Esophagus squamous epithelium (tissue), 5 donors: ENCODE measurements at regions not wholly inside any gene's neighbourhood (a gene's known extent, or its start where the extent isn't known, plus 50 kb on each side); places are given as distances from the start of the nearest gene placed in this dataset.
A peak's percentile ranks its signal among the peaks of the same experiment; 100 is the strongest.

Experiments used
- DNase-seq: peaks from one replicate; lab custom pipeline; 2025; lab: John Stamatoyannopoulos, UW
- H3K27ac ChIP-seq, 4 donors: fragments of 200-600 bp; sonication (generic); one replicate each; pipeline ENCODE4 v1.5.1; 2016 to 2019; ENCODE audit warnings: mild to moderate bottlenecking in 1 of 4
- H3K27me3 ChIP-seq, 4 donors: fragments of 200-600 bp; sonication (generic); 1 replicate in 3 of 4; 2 replicates in 1 of 4; pipeline versions ENCODE4 v1.5.1 to v1.6.0; 2017 to 2021; ENCODE audit warnings: antibody characterized with exemption in 1 of 4
- H3K36me3 ChIP-seq, 3 donors: fragments of 200-600 bp; sonication (generic); one replicate each; pipeline ENCODE4 v1.5.1; 2016 to 2019
- H3K4me1 ChIP-seq, 3 donors: fragments of 200-600 bp; sonication (generic); one replicate each; pipeline ENCODE4 v1.5.1; 2017 to 2019
- H3K4me3 ChIP-seq, 4 donors: fragments of 200-600 bp; sonication (generic); 1 replicate in 3 of 4; 2 replicates in 1 of 4; pipeline ENCODE4 v1.5.1; 2016 to 2019; ENCODE audit warnings: mild to moderate bottlenecking in 2 of 4, moderate library complexity in 1 of 4
- H3K9me3 ChIP-seq, 3 donors: fragments of 200-600 bp; sonication (generic); one replicate each; pipeline ENCODE4 v1.5.1; 2016 to 2019
- POLR2A ChIP-seq, 4 donors: fragments of 450-650 bp; IDR thresholded peaks; one replicate each; pipeline ENCODE4 v1.6.1; 2017; ENCODE audit warnings: antibody characterized with exemption in 4 of 4, mild to moderate bottlenecking in 4 of 4, moderate library complexity in 3 of 4
- WGBS, 2 donors: methylation state at CpG; one replicate each; pipeline ENCODE4 v1.1.5; 2018; 5-methylcytosine and 5-hydroxymethylcytosine counted together
- intact Hi-C: fragments of 100-400 bp; cut with DNase I; formaldehyde crosslinking; loops from one replicate; pipeline ENCODE4 v1.15.0; 2022
- TF ChIP-seq, protein P1 (sequence below), 6 experiments: fragments of 450-650 bp in 4 of 6; fragments of 200-600 bp in 2 of 6; sonication (generic) in 2 of 6; IDR thresholded peaks; one replicate each; pipeline ENCODE4 v1.5.1; 2016 to 2019; ENCODE audit warnings: antibody characterized with exemption in 6 of 6, mild to moderate bottlenecking in 4 of 6, moderate library complexity in 4 of 6
- donor health status: DM: yes; HTN: yes; CAD: no.

DNA sequence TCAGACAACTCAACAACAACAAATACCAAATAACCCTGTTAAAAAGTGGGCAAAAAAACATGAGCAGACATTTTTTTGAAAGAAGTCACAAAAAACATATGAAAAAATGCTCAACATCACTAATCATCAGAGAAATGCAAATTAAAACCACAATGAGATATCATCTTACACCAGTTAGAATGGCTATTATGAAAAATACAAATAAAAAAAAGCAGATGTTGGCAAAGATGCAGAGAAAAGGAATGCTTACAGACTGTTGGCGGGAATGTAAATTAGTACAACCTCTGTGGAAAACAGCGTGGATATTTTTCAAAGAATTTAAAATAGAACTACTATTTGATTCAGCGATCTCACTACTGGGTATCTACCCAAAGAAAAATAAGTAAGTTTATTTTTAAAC is 114.0 kb downstream of the SLC38A4 start:
- Histone ChIP-seq H3K9me3 (no peaks in the 10 kb centered on the region), H3K27me3 (no peaks in the 10 kb centered on the region), H3K4me1 (no peaks in the 10 kb centered on the region), H3K27ac (no peak overlapping the region), H3K4me3 (no peak overlapping the region), H3K36me3 (no peaks in the 10 kb centered on the region)
- intact Hi-C loops: no loop called here
- DNase-seq: no peak
- TF ChIP-seq, protein P1, sequence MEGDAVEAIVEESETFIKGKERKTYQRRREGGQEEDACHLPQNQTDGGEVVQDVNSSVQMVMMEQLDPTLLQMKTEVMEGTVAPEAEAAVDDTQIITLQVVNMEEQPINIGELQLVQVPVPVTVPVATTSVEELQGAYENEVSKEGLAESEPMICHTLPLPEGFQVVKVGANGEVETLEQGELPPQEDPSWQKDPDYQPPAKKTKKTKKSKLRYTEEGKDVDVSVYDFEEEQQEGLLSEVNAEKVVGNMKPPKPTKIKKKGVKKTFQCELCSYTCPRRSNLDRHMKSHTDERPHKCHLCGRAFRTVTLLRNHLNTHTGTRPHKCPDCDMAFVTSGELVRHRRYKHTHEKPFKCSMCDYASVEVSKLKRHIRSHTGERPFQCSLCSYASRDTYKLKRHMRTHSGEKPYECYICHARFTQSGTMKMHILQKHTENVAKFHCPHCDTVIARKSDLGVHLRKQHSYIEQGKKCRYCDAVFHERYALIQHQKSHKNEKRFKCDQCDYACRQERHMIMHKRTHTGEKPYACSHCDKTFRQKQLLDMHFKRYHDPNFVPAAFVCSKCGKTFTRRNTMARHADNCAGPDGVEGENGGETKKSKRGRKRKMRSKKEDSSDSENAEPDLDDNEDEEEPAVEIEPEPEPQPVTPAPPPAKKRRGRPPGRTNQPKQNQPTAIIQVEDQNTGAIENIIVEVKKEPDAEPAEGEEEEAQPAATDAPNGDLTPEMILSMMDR (IDR thresholded peaks at IDR 0.05): no peak
- no peak for TF ChIP-seq POLR2A (IDR thresholded peaks at IDR 0.05)
- 60 to 72% methylated on average over 3 of the region's 3 CpGs for WGBS, 2 donors

DNA sequence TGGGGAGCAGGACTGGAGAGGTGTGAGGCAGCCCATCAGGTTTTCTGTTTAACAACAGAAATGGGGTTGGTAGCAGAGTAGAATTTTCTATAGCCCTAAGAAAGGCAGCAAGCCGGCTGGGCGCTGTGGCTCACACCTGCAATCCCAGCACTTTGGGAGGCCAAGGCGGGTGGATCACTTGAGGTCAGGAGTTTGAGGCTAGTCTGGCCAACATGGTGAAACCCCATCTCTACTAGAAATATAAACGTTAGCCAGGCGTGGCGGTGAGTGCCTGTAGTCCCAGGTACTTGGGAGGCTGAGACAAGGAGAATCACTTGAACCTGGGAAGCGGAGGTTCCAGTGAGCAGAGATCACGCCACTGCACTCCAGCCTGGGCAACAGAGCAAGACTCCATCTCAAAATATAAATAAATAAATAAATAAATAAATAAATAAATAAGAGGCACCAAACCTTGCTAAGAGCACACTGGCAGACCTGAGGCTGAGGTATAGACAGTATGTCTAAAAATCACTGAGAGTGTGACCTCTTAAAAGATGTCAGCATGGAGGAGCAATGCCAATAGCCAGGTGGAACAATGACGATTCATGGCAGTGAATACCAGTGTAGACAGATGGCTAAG is 115.6 kb downstream of the SLC38A4 start:
- Histone ChIP-seq H3K36me3 (no peaks in the 10 kb centered on the region), H3K4me1 (no peaks in the 10 kb centered on the region), H3K27ac (no peak overlapping the region), H3K4me3 (no peak overlapping the region), H3K9me3 (no peaks in the 10 kb centered on the region), H3K27me3 (no peaks in the 10 kb centered on the region)
- intact Hi-C loops: no loop called here
- no peak for DNase-seq
- no peak for TF ChIP-seq POLR2A (IDR thresholded peaks at IDR 0.05)
- TF ChIP-seq, protein P1 (IDR thresholded peaks at IDR 0.05): no peak
- WGBS, 2 donors: 89 to 91% methylated on average over 5 to 9 of the region's 9 CpGs

DNA sequence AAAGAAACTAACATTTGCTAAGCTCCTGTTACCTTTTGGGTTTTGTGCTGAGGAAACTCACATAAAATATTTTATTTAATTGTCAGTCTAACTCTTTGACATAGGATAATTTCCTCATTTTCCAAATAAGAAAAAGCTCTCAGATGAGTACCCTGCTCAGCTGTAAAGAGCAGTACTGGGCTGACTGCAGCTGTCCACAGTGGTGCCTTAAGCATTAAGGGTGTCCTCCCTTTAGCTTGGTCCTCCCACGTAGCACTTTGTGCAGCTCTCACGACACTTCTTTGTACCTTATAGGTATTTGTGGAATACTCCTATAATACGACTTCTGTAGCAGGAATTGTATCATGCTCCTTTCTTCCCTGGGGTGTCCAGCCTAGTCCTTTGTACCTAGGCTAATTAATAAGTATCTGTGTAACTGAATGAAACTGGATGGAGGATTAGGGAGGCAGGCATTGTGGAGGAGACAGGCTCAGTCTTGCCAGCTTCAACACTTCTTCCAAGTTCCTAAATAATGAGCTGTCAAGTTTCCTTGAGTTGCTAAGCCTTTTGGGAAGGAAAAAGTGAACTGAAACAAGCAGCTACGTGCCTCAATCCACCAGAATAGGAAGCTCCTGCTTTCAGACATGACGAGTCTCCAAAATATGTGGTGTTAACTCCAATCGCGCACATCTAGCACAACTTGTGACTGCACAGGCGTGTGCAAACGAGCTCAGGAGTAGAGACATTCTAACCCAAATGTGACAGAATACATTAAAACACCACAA is 123.0 kb downstream of the SLC38A4 start:
- peak overlapping the region; percentile 61 to 68 (median 65) for H3K27ac ChIP-seq
- 33 to 35% methylated on average over 9 of the region's 9 CpGs for WGBS, 2 donors
- TF ChIP-seq POLR2A (IDR thresholded peaks at IDR 0.05): no peak
- TF ChIP-seq, protein P1 (IDR thresholded peaks at IDR 0.05): no peak
- H3K4me1 ChIP-seq: peaks cover 3 to 34% (median 8%) of the 10 kb centered on the region in 3 donors
- peaks cover 0 to 4% (median 0%) of the 10 kb centered on the region in 3 donors for H3K9me3 ChIP-seq
- H3K4me3 ChIP-seq: no peak overlapping the region
- intact Hi-C loops: no loop called here
- no peak for DNase-seq
- H3K36me3 ChIP-seq: no peaks in the 10 kb centered on the region
- no peaks in the 10 kb centered on the region for H3K27me3 ChIP-seq

DNA sequence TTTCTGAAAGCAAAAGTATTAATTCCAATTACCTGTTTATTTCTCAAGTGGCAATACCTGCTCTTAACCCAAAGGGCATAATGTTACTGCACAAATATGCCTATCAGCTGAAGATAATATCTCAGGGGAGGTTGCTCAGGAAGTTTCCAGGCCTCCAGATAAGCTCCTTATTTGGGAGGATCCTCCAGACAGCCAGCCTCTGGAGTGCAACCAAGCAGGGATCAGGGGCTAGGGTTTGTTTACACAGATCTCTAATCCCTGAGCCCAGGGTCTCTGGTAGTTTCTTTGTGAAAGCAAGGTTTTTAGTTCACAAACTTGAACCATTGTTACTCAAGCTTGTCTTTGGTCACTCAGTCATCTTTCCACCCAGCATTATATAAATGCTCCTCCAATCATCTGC is 124.4 kb downstream of the SLC38A4 start:
- H3K9me3 ChIP-seq: peaks cover 0 to 8% (median 0%) of the 10 kb centered on the region in 3 donors
- no peak for DNase-seq
- no peaks in the 10 kb centered on the region for H3K27me3 ChIP-seq
- H3K4me3 ChIP-seq: no peak overlapping the region
- H3K27ac ChIP-seq: no peak overlapping the region
- TF ChIP-seq POLR2A (IDR thresholded peaks at IDR 0.05): no peak
- TF ChIP-seq, protein P1 (IDR thresholded peaks at IDR 0.05): no peak
- H3K36me3 ChIP-seq: no peaks in the 10 kb centered on the region
- H3K4me1 ChIP-seq: peaks cover 3 to 34% (median 8%) of the 10 kb centered on the region in 3 donors
- intact Hi-C loops: no loop called here

DNA sequence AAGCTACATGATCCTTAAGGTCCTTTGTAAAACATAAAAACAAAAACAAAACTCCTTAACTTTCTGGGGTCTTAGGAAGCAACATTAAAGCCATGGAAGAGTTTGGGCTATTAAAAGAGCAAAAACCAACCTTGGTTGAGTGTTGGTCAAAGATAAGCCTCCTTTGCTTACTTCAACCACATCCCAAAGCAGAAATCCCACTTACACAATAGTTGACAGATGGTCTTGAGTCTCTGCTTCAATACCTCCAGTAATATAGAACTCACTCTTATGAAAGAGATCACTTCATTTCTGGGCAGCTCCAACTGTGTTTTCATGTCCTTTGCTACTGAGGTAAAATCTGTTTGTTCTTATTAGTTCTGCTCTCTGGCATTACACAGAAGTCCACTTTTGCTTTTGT is 125.8 kb downstream of the SLC38A4 start:
- no peaks in the 10 kb centered on the region for H3K36me3 ChIP-seq

More for the DNA sequence above, 125.8 kb downstream of the SLC38A4 start:
- Histone ChIP-seq H3K27me3 (no peaks in the 10 kb centered on the region), H3K9me3 (peaks cover 0 to 8% (median 0%) of the 10 kb centered on the region in 3 donors), H3K4me1 (peaks cover 3 to 34% (median 8%) of the 10 kb centered on the region in 3 donors), H3K27ac (no peak overlapping the region), H3K4me3 (no peak overlapping the region)
- no peak for DNase-seq
- intact Hi-C loops: no loop called here
- no peak for TF ChIP-seq POLR2A (IDR thresholded peaks at IDR 0.05)
- TF ChIP-seq, protein P1 (IDR thresholded peaks at IDR 0.05): no peak
